C4-2B (cell line): ENCODE measurements at regions not wholly inside any gene's neighbourhood (a gene's known extent, or its start where the extent isn't known, plus 50 kb on each side); places are given as distances from the start of the nearest gene placed in this dataset.
"Not testable (repeated sequence)": the region's sequence is repeated elsewhere in the genome, so short reads cannot be mapped to it uniquely, and the experiment has no call there.

ENCODE experiments used
- ZFX ChIP-seq: fragments of 450-650 bp; IDR thresholded peaks from 2 replicates; pipeline ENCODE4 v1.6.1; 2017
- TF ChIP-seq, protein P1 (sequence below): fragments of 450-650 bp; conservative IDR thresholded peaks from 2 replicates; pipeline ENCODE4 v1.5.1; 2017; ENCODE audit warnings: mild to moderate bottlenecking

GRCh38 chr16:79377082-79377481 lies 223.5 kb downstream of the MAF start:
- TF ChIP-seq, protein P1, sequence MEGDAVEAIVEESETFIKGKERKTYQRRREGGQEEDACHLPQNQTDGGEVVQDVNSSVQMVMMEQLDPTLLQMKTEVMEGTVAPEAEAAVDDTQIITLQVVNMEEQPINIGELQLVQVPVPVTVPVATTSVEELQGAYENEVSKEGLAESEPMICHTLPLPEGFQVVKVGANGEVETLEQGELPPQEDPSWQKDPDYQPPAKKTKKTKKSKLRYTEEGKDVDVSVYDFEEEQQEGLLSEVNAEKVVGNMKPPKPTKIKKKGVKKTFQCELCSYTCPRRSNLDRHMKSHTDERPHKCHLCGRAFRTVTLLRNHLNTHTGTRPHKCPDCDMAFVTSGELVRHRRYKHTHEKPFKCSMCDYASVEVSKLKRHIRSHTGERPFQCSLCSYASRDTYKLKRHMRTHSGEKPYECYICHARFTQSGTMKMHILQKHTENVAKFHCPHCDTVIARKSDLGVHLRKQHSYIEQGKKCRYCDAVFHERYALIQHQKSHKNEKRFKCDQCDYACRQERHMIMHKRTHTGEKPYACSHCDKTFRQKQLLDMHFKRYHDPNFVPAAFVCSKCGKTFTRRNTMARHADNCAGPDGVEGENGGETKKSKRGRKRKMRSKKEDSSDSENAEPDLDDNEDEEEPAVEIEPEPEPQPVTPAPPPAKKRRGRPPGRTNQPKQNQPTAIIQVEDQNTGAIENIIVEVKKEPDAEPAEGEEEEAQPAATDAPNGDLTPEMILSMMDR, result not testable (repeated sequence)
- not testable (repeated sequence) for TF ChIP-seq ZFX
